ENCODE measurements at regions not wholly inside any gene's neighbourhood (a gene's known extent, or its start where the extent isn't known, plus 50 kb on each side); places are given as distances from the start of the nearest gene placed in this dataset.

DNA sequence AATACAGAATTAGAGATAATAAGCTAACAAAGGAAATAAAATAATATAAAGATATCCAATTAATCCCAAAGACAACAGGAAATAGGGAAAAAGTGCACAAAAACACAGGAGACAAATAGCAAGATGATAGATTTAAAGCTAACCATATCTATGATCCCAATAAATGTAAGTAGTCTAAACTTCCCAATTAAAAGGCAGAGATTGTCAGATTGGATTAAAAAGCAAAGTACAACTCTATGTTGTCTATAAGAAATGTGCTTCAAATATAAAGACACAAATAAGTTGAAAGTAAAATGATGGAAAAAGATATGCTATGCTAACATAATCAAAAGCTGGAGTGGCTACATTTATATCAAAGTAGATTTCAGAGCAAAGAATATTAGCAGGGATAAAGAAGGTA lies 133.1 kb upstream of the ATP2B2 start:
- Histone ChIP-seq H3K4me2 (ENCODE audit: low read length) (no peak overlapping the region), H3K9me2 (ENCODE audit: insufficient read depth, low read length) (no peaks in the 10 kb centered on the region), H4K20me1 (ENCODE audit: insufficient read depth, low read length) (no peaks in the 10 kb centered on the region), H3K9me3 (ENCODE audit: low read length) (0 out of 2 replicates have a peak, but pooled peaks cover 6% of the 10 kb centered on the region), H3K36me3 (ENCODE audit: insufficient read depth, low read length) (no peaks in the 10 kb centered on the region), H3K4me3 (ENCODE audit: low read depth, low read length, poor library complexity, severe bottlenecking) (no peak overlapping the region), H2AFZ (ENCODE audit: low read length) (no peak overlapping the region), H3K79me2 (ENCODE audit: insufficient read depth, low read depth, low read length) (no peaks in the 10 kb centered on the region), H3K4me1 (ENCODE audit: insufficient read depth, low read length, poor library complexity, severe bottlenecking) (no peaks in the 10 kb centered on the region), H3K27ac (ENCODE audit: low read depth, low read length, poor library complexity, severe bottlenecking) (no peak overlapping the region)
- TF ChIP-seq EZH2phosphoT487 (IDR thresholded peaks at IDR 0.05; ENCODE audit: borderline replicate concordance, low read depth, low read length), result no peak
- TF ChIP-seq, protein P1, sequence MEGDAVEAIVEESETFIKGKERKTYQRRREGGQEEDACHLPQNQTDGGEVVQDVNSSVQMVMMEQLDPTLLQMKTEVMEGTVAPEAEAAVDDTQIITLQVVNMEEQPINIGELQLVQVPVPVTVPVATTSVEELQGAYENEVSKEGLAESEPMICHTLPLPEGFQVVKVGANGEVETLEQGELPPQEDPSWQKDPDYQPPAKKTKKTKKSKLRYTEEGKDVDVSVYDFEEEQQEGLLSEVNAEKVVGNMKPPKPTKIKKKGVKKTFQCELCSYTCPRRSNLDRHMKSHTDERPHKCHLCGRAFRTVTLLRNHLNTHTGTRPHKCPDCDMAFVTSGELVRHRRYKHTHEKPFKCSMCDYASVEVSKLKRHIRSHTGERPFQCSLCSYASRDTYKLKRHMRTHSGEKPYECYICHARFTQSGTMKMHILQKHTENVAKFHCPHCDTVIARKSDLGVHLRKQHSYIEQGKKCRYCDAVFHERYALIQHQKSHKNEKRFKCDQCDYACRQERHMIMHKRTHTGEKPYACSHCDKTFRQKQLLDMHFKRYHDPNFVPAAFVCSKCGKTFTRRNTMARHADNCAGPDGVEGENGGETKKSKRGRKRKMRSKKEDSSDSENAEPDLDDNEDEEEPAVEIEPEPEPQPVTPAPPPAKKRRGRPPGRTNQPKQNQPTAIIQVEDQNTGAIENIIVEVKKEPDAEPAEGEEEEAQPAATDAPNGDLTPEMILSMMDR (conservative IDR thresholded peaks at IDR 0.05; ENCODE audit: low read length), result no peak
- intact Hi-C loops (cut with micrococcal nuclease; ENCODE audit: unreplicated experiment), result no loop called here
- CTCF ChIA-PET (ENCODE audit: unreplicated experiment), result no interaction called here
- BruUV-seq (replicated peaks), result no TSS peak
- POLR2A ChIA-PET, result no interaction called here
- DNase-seq (ENCODE audit: low spot score), result no peak

DNA sequence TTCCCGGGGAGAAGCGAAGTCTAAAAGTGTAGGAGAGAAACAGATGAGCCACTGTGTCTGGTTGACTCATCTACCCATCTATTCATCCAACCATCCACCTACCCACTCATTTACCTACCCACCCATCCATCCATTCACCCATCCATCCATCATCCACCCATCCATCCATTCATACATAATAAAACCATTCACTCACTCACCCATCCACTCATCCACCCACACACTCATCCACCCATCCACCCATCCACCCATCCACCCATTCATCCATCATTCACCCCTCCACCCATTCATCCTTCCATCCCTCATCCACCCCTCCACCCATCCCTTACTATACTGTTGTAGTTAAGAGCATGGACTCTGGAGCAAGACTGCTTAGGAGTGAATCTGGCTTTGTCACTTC lies 136.4 kb upstream of the ATP2B2 start:
- BruUV-seq (replicated peaks), result no TSS peak
- H3K27ac ChIP-seq (ENCODE audit: low read depth, low read length, poor library complexity, severe bottlenecking), result no peak overlapping the region
- H3K4me1 ChIP-seq (ENCODE audit: insufficient read depth, low read length, poor library complexity, severe bottlenecking), result no peaks in the 10 kb centered on the region
- H3K79me2 ChIP-seq (ENCODE audit: insufficient read depth, low read depth, low read length), result no peaks in the 10 kb centered on the region
- DNase-seq (ENCODE audit: low spot score), result no peak
- ChIA-PET CTCF (ENCODE audit: unreplicated experiment) (no interaction called here), POLR2A (interaction anchor here (0.7 kb wide), 1 partner anchor 19 kb away, joined by 3 read pairs; no protein-coding TSS in a partner anchor)
- H2AFZ ChIP-seq (ENCODE audit: low read length), result no peak overlapping the region
- no peaks in the 10 kb centered on the region for H3K36me3 ChIP-seq (ENCODE audit: insufficient read depth, low read length)
- 0 out of 2 replicates have a peak, but pooled peaks cover 6% of the 10 kb centered on the region for H3K9me3 ChIP-seq (ENCODE audit: low read length)
- H3K4me2 ChIP-seq (ENCODE audit: low read length), result no peak overlapping the region
- H3K9me2 ChIP-seq (ENCODE audit: insufficient read depth, low read length), result no peaks in the 10 kb centered on the region
- TF ChIP-seq, protein P1 (conservative IDR thresholded peaks at IDR 0.05; ENCODE audit: low read length), result no peak
- TF ChIP-seq EZH2phosphoT487 (IDR thresholded peaks at IDR 0.05; ENCODE audit: borderline replicate concordance, low read depth, low read length), result no peak
- H4K20me1 ChIP-seq (ENCODE audit: insufficient read depth, low read length), result no peaks in the 10 kb centered on the region
- no peak overlapping the region for H3K4me3 ChIP-seq (ENCODE audit: low read depth, low read length, poor library complexity, severe bottlenecking)
- intact Hi-C loops (cut with micrococcal nuclease; ENCODE audit: unreplicated experiment), result no loop called here

DNA sequence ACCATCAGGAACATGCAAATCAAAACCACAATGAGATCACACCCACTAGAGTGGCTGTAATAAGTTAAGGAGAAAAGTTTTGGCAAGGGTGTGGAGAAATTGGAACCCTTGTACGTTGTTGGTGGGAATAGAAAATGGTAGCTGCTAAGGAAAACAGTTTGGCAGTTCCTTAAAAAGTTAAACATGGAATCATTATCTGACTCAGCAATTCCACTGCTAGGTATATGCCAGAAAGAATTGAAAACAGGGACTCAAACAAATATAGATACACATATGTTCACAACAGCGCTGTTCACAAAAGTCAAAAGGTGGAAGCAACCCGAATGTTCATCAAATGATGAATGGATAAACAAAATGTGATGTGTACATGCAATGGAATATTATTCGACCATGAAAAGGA lies 138.8 kb upstream of the ATP2B2 start:
- Histone ChIP-seq H2AFZ (ENCODE audit: low read length) (no peak overlapping the region), H3K79me2 (ENCODE audit: insufficient read depth, low read depth, low read length) (no peaks in the 10 kb centered on the region), H3K27ac (ENCODE audit: low read depth, low read length, poor library complexity, severe bottlenecking) (no peak overlapping the region), H3K4me3 (ENCODE audit: low read depth, low read length, poor library complexity, severe bottlenecking) (no peak overlapping the region), H3K36me3 (ENCODE audit: insufficient read depth, low read length) (no peaks in the 10 kb centered on the region), H4K20me1 (ENCODE audit: insufficient read depth, low read length) (no peaks in the 10 kb centered on the region), H3K9me3 (ENCODE audit: low read length) (no peaks in the 10 kb centered on the region), H3K4me2 (ENCODE audit: low read length) (no peak overlapping the region), H3K9me2 (ENCODE audit: insufficient read depth, low read length) (no peaks in the 10 kb centered on the region), H3K4me1 (ENCODE audit: insufficient read depth, low read length, poor library complexity, severe bottlenecking) (no peaks in the 10 kb centered on the region)
- ChIA-PET CTCF (ENCODE audit: unreplicated experiment) (no interaction called here), POLR2A (no interaction called here)
- DNase-seq (ENCODE audit: low spot score), result no peak
- TF ChIP-seq, protein P1 (conservative IDR thresholded peaks at IDR 0.05; ENCODE audit: low read length), result no peak
- no peak for TF ChIP-seq EZH2phosphoT487 (IDR thresholded peaks at IDR 0.05; ENCODE audit: borderline replicate concordance, low read depth, low read length)
- intact Hi-C loops (cut with micrococcal nuclease; ENCODE audit: unreplicated experiment), result no loop called here
- no TSS peak for BruUV-seq (replicated peaks)

Data from OCI-LY7 (cell line).